Hepatic stellate cell (primary cell): ENCODE measurements at regions not wholly inside any gene's neighbourhood (a gene's known extent, or its start where the extent isn't known, plus 50 kb on each side); places are given as distances from the start of the nearest gene placed in this dataset.
"Not testable (repeated sequence)": the region's sequence is repeated elsewhere in the genome, so short reads cannot be mapped to it uniquely, and the experiment has no call there.

Source experiments
- DNase-seq: peaks from one replicate; pipeline ENCODE4 v3.0.0; 2011; ENCODE audit warnings: low spot score

GRCh38 chr14:48260394-48261295 is 585.2 kb upstream of the MDGA2 start:
- not testable (repeated sequence) for DNase-seq

GRCh38 chr14:48259876-48260275 is 584.5 kb upstream of the MDGA2 start:
- not testable (repeated sequence) for DNase-seq

- not testable (repeated sequence) for DNase-seq
Measured at GRCh38 chr14:48259232-48259631, 583.8 kb upstream of the MDGA2 start.

GRCh38 chr14:48258703-48259102 is 583.3 kb upstream of the MDGA2 start:
- not testable (repeated sequence) for DNase-seq

- no peak for DNase-seq
Measured at GRCh38 chr14:48253020-48253419, 577.6 kb upstream of the MDGA2 start.

- DNase-seq: no peak
Measured at GRCh38 chr14:48251290-48251689, 575.9 kb upstream of the MDGA2 start.

GRCh38 chr14:48250575-48250974 is 575.2 kb upstream of the MDGA2 start:
- no peak for DNase-seq

GRCh38 chr14:48247977-48248376 is 572.6 kb upstream of the MDGA2 start:
- no peak for DNase-seq

GRCh38 chr14:48243900-48244299 is 568.5 kb upstream of the MDGA2 start:
- DNase-seq: no peak

GRCh38 chr14:48229091-48229490 is 553.7 kb upstream of the MDGA2 start:
- DNase-seq: no peak

GRCh38 chr14:48193893-48194292 is 518.5 kb upstream of the MDGA2 start:
- no peak for DNase-seq

- DNase-seq: not testable (repeated sequence)
Measured at GRCh38 chr14:48149624-48150023, 474.2 kb upstream of the MDGA2 start.

GRCh38 chr14:48140804-48141203 is 465.4 kb upstream of the MDGA2 start:
- no peak for DNase-seq

GRCh38 chr14:48129472-48129871 is 454.1 kb upstream of the MDGA2 start:
- no peak for DNase-seq

- DNase-seq: no peak
Measured at GRCh38 chr14:48127674-48128073, 452.3 kb upstream of the MDGA2 start.

- DNase-seq: no peak
Measured at GRCh38 chr14:48125654-48126053, 450.2 kb upstream of the MDGA2 start.

GRCh38 chr14:48113713-48114112 is 438.3 kb upstream of the MDGA2 start:
- DNase-seq: no peak

GRCh38 chr14:48111151-48111550 is 435.7 kb upstream of the MDGA2 start:
- no peak for DNase-seq

GRCh38 chr14:48107646-48108045 is 432.2 kb upstream of the MDGA2 start:
- DNase-seq: no peak

- no peak for DNase-seq
Measured at GRCh38 chr14:48096897-48097296, 421.5 kb upstream of the MDGA2 start.

- no peak for DNase-seq
Measured at GRCh38 chr14:48086516-48086915, 411.1 kb upstream of the MDGA2 start.

- DNase-seq: no peak
Measured at GRCh38 chr14:48075487-48075886, 400.1 kb upstream of the MDGA2 start.

- DNase-seq: no peak
Measured at GRCh38 chr14:48052973-48053372, 377.6 kb upstream of the MDGA2 start.

GRCh38 chr14:48035836-48036235 is 360.4 kb upstream of the MDGA2 start:
- DNase-seq: no peak
